SK-N-SH treated with all-trans-retinoic acid at 6 μM for 48 hours (cell line): ENCODE measurements at regions not wholly inside any gene's neighbourhood (a gene's known extent, or its start where the extent isn't known, plus 50 kb on each side); places are given as distances from the start of the nearest gene placed in this dataset.

Experiments
- ATAC-seq: fragments of 200-7000 bp; cut with Tn5 transposase; 3 replicates; pipeline ENCODE4 v1.9.1; 2020; ENCODE audit warnings: mild to moderate bottlenecking, moderate library complexity
- ARNTL ChIP-seq: fragments of 450-650 bp; formaldehyde crosslinking; IDR thresholded peaks from 2 replicates; pipeline ENCODE4 v1.5.0; 2020; ENCODE audit warnings: low read depth, mild to moderate bottlenecking, moderate library complexity, borderline replicate concordance
- BACH2 ChIP-seq: fragments of 250-450 bp; sonication (Bioruptor Pico); IDR thresholded peaks from 2 replicates; pipeline ENCODE4 v1.9.0; 2021; ENCODE audit warnings: mild to moderate bottlenecking, borderline replicate concordance
- CSDC2 ChIP-seq: fragments of 250-450 bp; sonication (Bioruptor Pico); IDR thresholded peaks from 2 replicates; pipeline ENCODE4 v1.5.0; 2020; ENCODE audit warnings: mild to moderate bottlenecking, moderate library complexity
- ESRRG ChIP-seq: fragments of 250-450 bp; sonication (Bioruptor Pico); IDR thresholded peaks from 2 replicates; pipeline ENCODE4 v1.6.1; 2021; ENCODE audit warnings: mild to moderate bottlenecking
- GLIS3 ChIP-seq: fragments of 250-450 bp; sonication (Bioruptor Pico); IDR thresholded peaks from 2 replicates; pipeline ENCODE4 v1.5.0; 2020; ENCODE audit warnings: mild to moderate bottlenecking, moderate library complexity
- ISL1 ChIP-seq: fragments of 250-450 bp; sonication (Bioruptor Pico); IDR thresholded peaks from 2 replicates; pipeline ENCODE4 v2.1.2; 2022; ENCODE audit warnings: mild to moderate bottlenecking, moderate library complexity
- OSR1 ChIP-seq: fragments of 250-450 bp; sonication (Bioruptor Pico); IDR thresholded peaks from 2 replicates; pipeline ENCODE4 v1.8.0; 2022; ENCODE audit warnings: moderate library complexity, mild to moderate bottlenecking, inconsistent platforms
- PPARA ChIP-seq: fragments of 250-450 bp; sonication (Bioruptor Pico); IDR thresholded peaks from 2 replicates; pipeline ENCODE4 v1.5.0; 2020; ENCODE audit warnings: mild to moderate bottlenecking, borderline replicate concordance
- RARB ChIP-seq: fragments of 250-450 bp; sonication (Bioruptor Pico); IDR thresholded peaks from 2 replicates; pipeline ENCODE4 v1.8.0; 2021; ENCODE audit warnings: mild to moderate bottlenecking, moderate library complexity
- SNAI2 ChIP-seq: fragments of 250-450 bp; sonication (Bioruptor Pico); IDR thresholded peaks from 2 replicates; pipeline ENCODE4 v1.5.0; 2020; ENCODE audit warnings: mild to moderate bottlenecking, moderate library complexity
- TCF4 ChIP-seq: fragments of 250-450 bp; sonication (Bioruptor Pico); IDR thresholded peaks from 2 replicates; pipeline ENCODE4 v1.8.0; 2021; ENCODE audit warnings: mild to moderate bottlenecking, moderate library complexity, borderline replicate concordance
- TOX ChIP-seq: fragments of 250-450 bp; sonication (Bioruptor Pico); IDR thresholded peaks from 2 replicates; pipeline ENCODE4 v1.8.0; 2021; ENCODE audit warnings: mild to moderate bottlenecking, moderate library complexity, borderline replicate concordance
- ZC3H10 ChIP-seq: fragments of 250-450 bp; sonication (Bioruptor Pico); IDR thresholded peaks from 2 replicates; pipeline ENCODE4 v1.5.1; 2021; ENCODE audit warnings: mild to moderate bottlenecking, moderate library complexity
- ZFP3 ChIP-seq: fragments of 250-450 bp; sonication (Bioruptor Pico); IDR thresholded peaks from 2 replicates; pipeline ENCODE4 v1.5.0; 2020; ENCODE audit warnings: mild to moderate bottlenecking, moderate library complexity
- ZFP30 ChIP-seq: fragments of 450-650 bp; formaldehyde crosslinking; IDR thresholded peaks from 2 replicates; pipeline ENCODE4 v1.5.0; 2022; ENCODE audit warnings: mild to moderate bottlenecking, moderate library complexity
- ZNF565 ChIP-seq: fragments of 450-650 bp; formaldehyde crosslinking; conservative IDR thresholded peaks from 2 replicates; pipeline ENCODE4 v1.5.0; 2020; ENCODE audit warnings: low read depth, mild to moderate bottlenecking, moderate library complexity
- ZNF70 ChIP-seq: fragments of 450-650 bp; formaldehyde crosslinking; IDR thresholded peaks from 2 replicates; pipeline ENCODE4 v1.5.0; 2020; ENCODE audit warnings: mild to moderate bottlenecking, moderate library complexity
- ZNF8 ChIP-seq: fragments of 450-650 bp; formaldehyde crosslinking; IDR thresholded peaks from 2 replicates; pipeline ENCODE4 v1.5.0; 2020; ENCODE audit warnings: mild to moderate bottlenecking, moderate library complexity
- TF ChIP-seq, protein P1 (sequence below): fragments of 250-450 bp; sonication (Bioruptor Pico); IDR thresholded peaks from 2 replicates; pipeline ENCODE4 v1.5.1; 2020; ENCODE audit warnings: low read depth, mild to moderate bottlenecking, moderate library complexity
- TF ChIP-seq, protein P2 (sequence below): fragments of 250-450 bp; sonication (Bioruptor Pico); IDR thresholded peaks from 2 replicates; pipeline ENCODE4 v1.8.0; 2020; ENCODE audit warnings: mild to moderate bottlenecking, moderate library complexity, borderline replicate concordance
- TF ChIP-seq, protein P3 (sequence below): fragments of 250-450 bp; sonication (Bioruptor Pico); IDR thresholded peaks from 2 replicates; pipeline ENCODE4 v1.5.0; 2020; ENCODE audit warnings: mild to moderate bottlenecking, moderate library complexity
- TF ChIP-seq, protein P4 (sequence below): fragments of 250-450 bp; sonication (Bioruptor Pico); IDR thresholded peaks from 2 replicates; pipeline ENCODE4 v1.8.0; 2021; ENCODE audit warnings: low read depth, mild to moderate bottlenecking, moderate library complexity, borderline replicate concordance

DNA sequence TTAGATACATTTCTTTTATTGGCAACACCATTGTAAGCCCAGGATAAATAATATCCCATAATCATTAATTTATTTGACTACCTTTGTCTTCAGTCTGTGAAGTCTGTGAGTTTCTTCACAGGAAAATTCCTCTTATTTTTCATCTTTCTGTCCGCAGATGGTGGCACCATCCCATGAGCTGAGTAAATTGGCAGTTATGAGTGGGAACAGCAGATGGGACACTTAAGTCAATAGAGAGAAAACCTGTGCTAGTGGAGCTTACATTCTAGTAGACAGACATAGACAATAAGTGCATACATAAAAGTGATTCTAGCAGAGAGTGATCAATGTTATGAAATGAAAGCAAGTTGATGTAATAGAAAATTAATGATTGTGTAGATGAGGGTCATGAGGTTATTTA, 638.2 kb upstream of the MIR17HG start:
- TF ChIP-seq ZFP30 (CRISPR knock-in tag) (no peak), BACH2 (CRISPR knock-in tag) (no peak), ZFP3 (CRISPR knock-in tag) (no peak), TCF4 (CRISPR knock-in tag) (no peak), ZNF565 (CRISPR knock-in tag) (no peak), TOX (CRISPR knock-in tag) (no peak), ISL1 (CRISPR knock-in tag) (no peak), ARNTL (CRISPR knock-in tag) (no peak), OSR1 (CRISPR knock-in tag) (no peak), ZNF8 (CRISPR knock-in tag) (no peak), CSDC2 (CRISPR knock-in tag) (no peak), SNAI2 (no peak)
- TF ChIP-seq, protein P1, sequence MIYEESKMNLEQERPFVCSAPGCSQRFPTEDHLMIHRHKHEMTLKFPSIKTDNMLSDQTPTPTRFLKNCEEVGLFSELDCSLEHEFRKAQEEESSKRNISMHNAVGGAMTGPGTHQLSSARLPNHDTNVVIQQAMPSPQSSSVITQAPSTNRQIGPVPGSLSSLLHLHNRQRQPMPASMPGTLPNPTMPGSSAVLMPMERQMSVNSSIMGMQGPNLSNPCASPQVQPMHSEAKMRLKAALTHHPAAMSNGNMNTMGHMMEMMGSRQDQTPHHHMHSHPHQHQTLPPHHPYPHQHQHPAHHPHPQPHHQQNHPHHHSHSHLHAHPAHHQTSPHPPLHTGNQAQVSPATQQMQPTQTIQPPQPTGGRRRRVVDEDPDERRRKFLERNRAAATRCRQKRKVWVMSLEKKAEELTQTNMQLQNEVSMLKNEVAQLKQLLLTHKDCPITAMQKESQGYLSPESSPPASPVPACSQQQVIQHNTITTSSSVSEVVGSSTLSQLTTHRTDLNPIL (CRISPR knock-in tag), result no peak
- TF ChIP-seq, protein P2, sequence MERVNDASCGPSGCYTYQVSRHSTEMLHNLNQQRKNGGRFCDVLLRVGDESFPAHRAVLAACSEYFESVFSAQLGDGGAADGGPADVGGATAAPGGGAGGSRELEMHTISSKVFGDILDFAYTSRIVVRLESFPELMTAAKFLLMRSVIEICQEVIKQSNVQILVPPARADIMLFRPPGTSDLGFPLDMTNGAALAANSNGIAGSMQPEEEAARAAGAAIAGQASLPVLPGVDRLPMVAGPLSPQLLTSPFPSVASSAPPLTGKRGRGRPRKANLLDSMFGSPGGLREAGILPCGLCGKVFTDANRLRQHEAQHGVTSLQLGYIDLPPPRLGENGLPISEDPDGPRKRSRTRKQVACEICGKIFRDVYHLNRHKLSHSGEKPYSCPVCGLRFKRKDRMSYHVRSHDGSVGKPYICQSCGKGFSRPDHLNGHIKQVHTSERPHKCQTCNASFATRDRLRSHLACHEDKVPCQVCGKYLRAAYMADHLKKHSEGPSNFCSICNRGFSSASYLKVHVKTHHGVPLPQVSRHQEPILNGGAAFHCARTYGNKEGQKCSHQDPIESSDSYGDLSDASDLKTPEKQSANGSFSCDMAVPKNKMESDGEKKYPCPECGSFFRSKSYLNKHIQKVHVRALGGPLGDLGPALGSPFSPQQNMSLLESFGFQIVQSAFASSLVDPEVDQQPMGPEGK (CRISPR knock-in tag), result no peak
- no peak for ATAC-seq

DNA sequence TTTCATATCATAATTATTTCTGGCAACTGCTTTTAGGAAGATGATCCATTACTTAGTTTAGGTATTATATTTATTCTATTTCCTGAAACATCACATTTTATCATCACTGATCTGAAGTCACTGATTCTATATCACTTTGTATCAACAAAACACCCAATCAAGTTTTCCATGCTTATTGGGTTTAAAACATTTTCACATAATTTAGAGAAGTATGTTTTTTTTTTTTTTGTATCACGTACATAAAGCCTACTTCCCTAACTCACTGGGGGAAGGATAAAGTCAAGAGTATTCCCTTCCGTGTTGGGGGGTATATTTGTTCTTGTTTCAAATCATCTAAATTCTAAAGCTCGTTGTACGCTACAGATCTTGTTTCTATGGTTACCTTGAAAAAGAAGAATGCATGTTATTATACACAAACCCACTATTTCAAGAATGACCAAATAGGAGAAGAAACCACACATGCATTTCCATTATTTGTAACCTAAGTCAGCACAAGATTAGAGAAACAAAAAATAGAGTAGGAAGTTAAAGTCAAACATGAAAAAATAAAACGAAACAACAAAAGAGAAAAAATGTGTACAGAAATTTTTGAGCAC, 637.2 kb upstream of the MIR17HG start:
- no peak for ATAC-seq
- no peak for TF ChIP-seq TCF4 (CRISPR knock-in tag)
- TF ChIP-seq SNAI2, result no peak
- TF ChIP-seq, all 23 proteins: peak for 0

DNA sequence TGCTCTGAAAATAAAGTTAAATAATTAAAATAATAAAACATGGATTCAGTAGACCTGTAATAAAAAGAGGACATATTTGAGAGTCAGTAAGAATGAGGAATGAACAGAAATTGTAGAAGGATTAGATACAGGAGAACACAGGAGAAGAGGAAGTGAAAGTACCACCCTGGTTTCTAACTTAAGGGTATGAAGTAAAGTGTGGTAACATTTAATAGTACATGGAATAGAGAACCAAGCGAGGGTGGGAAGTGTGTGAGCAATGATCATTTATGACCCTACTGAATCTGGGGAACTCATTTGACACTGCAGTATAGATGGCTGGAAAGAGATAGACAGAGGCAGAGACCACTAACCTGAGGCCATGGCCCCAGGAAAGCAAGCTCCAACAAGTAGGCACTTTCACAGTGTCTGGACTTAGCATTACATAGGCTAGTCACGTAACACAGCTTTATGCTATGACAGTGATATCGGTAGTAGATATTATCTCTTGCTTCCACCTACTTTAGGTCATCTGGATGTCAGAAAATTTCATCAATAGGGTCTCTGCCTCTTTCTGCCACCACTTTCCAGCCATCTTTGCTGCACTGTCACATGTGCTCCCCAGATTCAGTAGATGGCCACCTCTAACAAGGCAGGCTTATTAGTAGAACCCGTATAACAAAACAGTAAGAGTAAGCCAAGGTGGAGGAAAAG, 633.9 kb upstream of the MIR17HG start:
- ATAC-seq, result no peak
- TF ChIP-seq, protein P3, sequence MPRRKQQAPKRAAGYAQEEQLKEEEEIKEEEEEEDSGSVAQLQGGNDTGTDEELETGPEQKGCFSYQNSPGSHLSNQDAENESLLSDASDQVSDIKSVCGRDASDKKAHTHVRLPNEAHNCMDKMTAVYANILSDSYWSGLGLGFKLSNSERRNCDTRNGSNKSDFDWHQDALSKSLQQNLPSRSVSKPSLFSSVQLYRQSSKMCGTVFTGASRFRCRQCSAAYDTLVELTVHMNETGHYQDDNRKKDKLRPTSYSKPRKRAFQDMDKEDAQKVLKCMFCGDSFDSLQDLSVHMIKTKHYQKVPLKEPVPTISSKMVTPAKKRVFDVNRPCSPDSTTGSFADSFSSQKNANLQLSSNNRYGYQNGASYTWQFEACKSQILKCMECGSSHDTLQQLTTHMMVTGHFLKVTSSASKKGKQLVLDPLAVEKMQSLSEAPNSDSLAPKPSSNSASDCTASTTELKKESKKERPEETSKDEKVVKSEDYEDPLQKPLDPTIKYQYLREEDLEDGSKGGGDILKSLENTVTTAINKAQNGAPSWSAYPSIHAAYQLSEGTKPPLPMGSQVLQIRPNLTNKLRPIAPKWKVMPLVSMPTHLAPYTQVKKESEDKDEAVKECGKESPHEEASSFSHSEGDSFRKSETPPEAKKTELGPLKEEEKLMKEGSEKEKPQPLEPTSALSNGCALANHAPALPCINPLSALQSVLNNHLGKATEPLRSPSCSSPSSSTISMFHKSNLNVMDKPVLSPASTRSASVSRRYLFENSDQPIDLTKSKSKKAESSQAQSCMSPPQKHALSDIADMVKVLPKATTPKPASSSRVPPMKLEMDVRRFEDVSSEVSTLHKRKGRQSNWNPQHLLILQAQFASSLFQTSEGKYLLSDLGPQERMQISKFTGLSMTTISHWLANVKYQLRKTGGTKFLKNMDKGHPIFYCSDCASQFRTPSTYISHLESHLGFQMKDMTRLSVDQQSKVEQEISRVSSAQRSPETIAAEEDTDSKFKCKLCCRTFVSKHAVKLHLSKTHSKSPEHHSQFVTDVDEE (CRISPR knock-in tag), result peak; percentile 46; the same call in 1 of the 2 replicates
- TF ChIP-seq ZNF565 (CRISPR knock-in tag) (no peak), ZC3H10 (no peak), TOX (CRISPR knock-in tag) (no peak), RARB (no peak), ARNTL (CRISPR knock-in tag) (no peak), ZFP30 (CRISPR knock-in tag) (no peak), TCF4 (CRISPR knock-in tag) (peak; percentile 79)

DNA sequence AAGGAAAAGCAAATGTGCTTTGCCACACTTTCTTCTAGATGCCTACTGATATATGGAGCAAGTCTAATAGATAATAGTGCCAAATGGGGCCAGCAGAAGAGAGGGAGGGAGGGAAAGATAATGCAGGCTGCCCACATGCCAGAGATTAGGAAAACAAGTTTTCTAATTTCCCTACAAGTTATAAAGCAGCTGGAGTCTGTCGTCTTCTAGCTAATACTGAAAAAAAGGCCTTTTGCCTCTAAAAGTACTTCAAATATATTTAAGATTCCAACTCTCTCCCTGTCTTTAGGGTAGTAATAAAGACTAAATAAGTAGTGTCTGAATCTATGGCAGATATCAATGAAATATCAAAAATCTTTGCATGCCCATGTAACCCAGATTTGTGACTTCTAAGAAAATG, 632.0 kb upstream of the MIR17HG start:
- TF ChIP-seq, protein P4, sequence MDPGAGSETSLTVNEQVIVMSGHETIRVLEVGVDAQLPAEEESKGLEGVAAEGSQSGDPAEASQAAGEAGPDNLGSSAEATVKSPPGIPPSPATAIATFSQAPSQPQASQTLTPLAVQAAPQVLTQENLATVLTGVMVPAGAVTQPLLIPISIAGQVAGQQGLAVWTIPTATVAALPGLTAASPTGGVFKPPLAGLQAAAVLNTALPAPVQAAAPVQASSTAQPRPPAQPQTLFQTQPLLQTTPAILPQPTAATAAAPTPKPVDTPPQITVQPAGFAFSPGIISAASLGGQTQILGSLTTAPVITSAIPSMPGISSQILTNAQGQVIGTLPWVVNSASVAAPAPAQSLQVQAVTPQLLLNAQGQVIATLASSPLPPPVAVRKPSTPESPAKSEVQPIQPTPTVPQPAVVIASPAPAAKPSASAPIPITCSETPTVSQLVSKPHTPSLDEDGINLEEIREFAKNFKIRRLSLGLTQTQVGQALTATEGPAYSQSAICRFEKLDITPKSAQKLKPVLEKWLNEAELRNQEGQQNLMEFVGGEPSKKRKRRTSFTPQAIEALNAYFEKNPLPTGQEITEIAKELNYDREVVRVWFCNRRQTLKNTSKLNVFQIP, result no peak
- TF ChIP-seq TOX (CRISPR knock-in tag), result no peak
- TF ChIP-seq TCF4 (CRISPR knock-in tag), result no peak
- no peak for TF ChIP-seq SNAI2
- TF ChIP-seq PPARA (CRISPR knock-in tag), result no peak
- no peak for TF ChIP-seq ZNF70
- no peak for TF ChIP-seq ISL1 (CRISPR knock-in tag)
- no peak for TF ChIP-seq CSDC2 (CRISPR knock-in tag)
- TF ChIP-seq ESRRG (CRISPR knock-in tag), result no peak
- TF ChIP-seq ZFP3 (CRISPR knock-in tag), result no peak
- TF ChIP-seq RARB, result no peak
- no peak for TF ChIP-seq BACH2 (CRISPR knock-in tag)
- TF ChIP-seq ZFP30 (CRISPR knock-in tag), result no peak
- TF ChIP-seq GLIS3, result no peak
- TF ChIP-seq, protein P2 (CRISPR knock-in tag), result no peak
- no peak for TF ChIP-seq OSR1 (CRISPR knock-in tag)
- no peak for ATAC-seq
